Adrenal gland (tissue), 9 donors: ENCODE measurements at regions not wholly inside any gene's neighbourhood (a gene's known extent, or its start where the extent isn't known, plus 50 kb on each side); places are given as distances from the start of the nearest gene placed in this dataset.

Experiments used
- DNase-seq, 7 donors: peaks; one replicate each; pipeline ENCODE4 v3.0.0-alpha.2; 2019 to 2020
- H3K27ac ChIP-seq, 5 donors: fragments of 200-600 bp; sonication (generic) in 4 of 5; 1 replicate in 3 of 5; 2 replicates in 2 of 5; pipeline versions ENCODE4 v1.5.1 to v1.8.0; 2016 to 2020; ENCODE audit warnings: mild to moderate bottlenecking in 1 of 5
- H3K27me3 ChIP-seq: fragments of 200-600 bp; 2 replicates; pipeline ENCODE4 v1.8.0; 2021
- H3K36me3 ChIP-seq, 2 donors: fragments of 200-600 bp; replicated peaks in 1 of 2; 1 replicate in 1 of 2; 2 replicates in 1 of 2; pipeline versions ENCODE4 v1.5.1 to v1.8.0; 2018 to 2022
- H3K4me1 ChIP-seq, 2 donors: fragments of 200-600 bp; replicated peaks in 1 of 2; 1 replicate in 1 of 2; 2 replicates in 1 of 2; pipeline versions ENCODE4 v1.5.1 to v1.8.0; 2018 to 2021
- H3K4me3 ChIP-seq, 4 donors: fragments of 200-600 bp; sonication (generic) in 3 of 4; one replicate each; pipeline ENCODE4 v1.5.1; 2016 to 2018
- H3K9me3 ChIP-seq, 3 donors: fragments of 200-600 bp; sonication (generic) in 1 of 3; replicated peaks in 1 of 3; 1 replicate in 2 of 3; 2 replicates in 1 of 3; pipeline versions ENCODE4 v1.5.1 to v1.8.0; 2016 to 2021
- POLR2A ChIP-seq, 2 donors: fragments of 450-650 bp; IDR thresholded peaks; one replicate each; pipeline ENCODE4 v1.6.1; 2017; ENCODE audit warnings: antibody characterized with exemption in 2 of 2, mild to moderate bottlenecking in 2 of 2, moderate library complexity in 1 of 2
- WGBS, 4 donors: extraction: QIAGEN DNeasy Blood & Tissue Kit in 2 of 4; methylation state at CpG; one replicate each; pipeline versions ENCODE4 v1.1.5 to v1.1.7; 2013 to 2017; 5-methylcytosine and 5-hydroxymethylcytosine counted together
- intact Hi-C, 2 donors: fragments of 100-400 bp; cut with DNase I; formaldehyde crosslinking; loops; one replicate each; pipeline versions ENCODE4 v1.14.1 to v1.15.0; 2022 to 2023
- TF ChIP-seq, protein P1 (sequence below), 6 experiments: fragments of 450-650 bp in 4 of 6; fragments of 200-600 bp in 2 of 6; sonication (generic) in 1 of 6; IDR thresholded peaks; 1 replicate in 5 of 6; 2 replicates in 1 of 6; pipeline versions ENCODE4 v1.5.1 to v1.8.0; 2016 to 2021; ENCODE audit warnings: antibody characterized with exemption in 6 of 6, mild to moderate bottlenecking in 2 of 6, moderate library complexity in 1 of 6
- donor health status: healthy with polysubstance abuse.
- donor health status: Bipolar disorder and iron deficiency.
- donor health status: DM: yes; HTN: yes; CAD: no.
- donor health status: DM: no; HTN: no; CAD: no.
- donor health status: DM: no; HTN: no; CAD: no.

DNA sequence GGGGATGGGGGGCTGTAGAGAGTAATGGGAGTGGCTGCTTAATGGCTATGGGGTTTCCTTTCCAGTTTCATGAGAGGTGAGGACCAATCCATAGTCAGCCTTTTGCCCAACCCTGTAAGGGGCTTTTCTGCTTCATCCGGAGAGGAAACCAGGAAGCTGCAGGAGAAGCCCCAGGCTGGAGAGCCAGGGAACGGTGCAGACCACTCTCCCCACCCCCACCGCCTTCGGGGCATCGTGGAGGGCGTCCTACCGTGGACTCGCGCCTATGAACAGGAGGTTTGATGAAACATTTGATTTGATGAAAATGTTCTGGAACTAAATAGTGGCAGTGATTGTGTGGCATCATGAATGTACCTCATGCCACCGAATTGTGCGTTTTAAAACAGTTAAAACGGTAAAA lies 204.3 kb upstream of the DIO3 start:
- Histone ChIP-seq H3K36me3 (no peaks in the 10 kb centered on the region), H3K27ac (no peak overlapping the region), H3K9me3 (no peaks in the 10 kb centered on the region), H3K4me3 (no peak overlapping the region), H3K27me3 (no peaks in the 10 kb centered on the region), H3K4me1 (no peaks in the 10 kb centered on the region)
- no peak for TF ChIP-seq POLR2A (IDR thresholded peaks at IDR 0.05)
- TF ChIP-seq, protein P1, sequence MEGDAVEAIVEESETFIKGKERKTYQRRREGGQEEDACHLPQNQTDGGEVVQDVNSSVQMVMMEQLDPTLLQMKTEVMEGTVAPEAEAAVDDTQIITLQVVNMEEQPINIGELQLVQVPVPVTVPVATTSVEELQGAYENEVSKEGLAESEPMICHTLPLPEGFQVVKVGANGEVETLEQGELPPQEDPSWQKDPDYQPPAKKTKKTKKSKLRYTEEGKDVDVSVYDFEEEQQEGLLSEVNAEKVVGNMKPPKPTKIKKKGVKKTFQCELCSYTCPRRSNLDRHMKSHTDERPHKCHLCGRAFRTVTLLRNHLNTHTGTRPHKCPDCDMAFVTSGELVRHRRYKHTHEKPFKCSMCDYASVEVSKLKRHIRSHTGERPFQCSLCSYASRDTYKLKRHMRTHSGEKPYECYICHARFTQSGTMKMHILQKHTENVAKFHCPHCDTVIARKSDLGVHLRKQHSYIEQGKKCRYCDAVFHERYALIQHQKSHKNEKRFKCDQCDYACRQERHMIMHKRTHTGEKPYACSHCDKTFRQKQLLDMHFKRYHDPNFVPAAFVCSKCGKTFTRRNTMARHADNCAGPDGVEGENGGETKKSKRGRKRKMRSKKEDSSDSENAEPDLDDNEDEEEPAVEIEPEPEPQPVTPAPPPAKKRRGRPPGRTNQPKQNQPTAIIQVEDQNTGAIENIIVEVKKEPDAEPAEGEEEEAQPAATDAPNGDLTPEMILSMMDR (IDR thresholded peaks at IDR 0.05): no peak
- 83 to 93% (median 88%) methylated on average over 11 to 12 of the region's 12 CpGs for WGBS, 4 donors
- DNase-seq: peak in 1 of 7 donors; percentile 4
- intact Hi-C loops: no loop called here

DNA sequence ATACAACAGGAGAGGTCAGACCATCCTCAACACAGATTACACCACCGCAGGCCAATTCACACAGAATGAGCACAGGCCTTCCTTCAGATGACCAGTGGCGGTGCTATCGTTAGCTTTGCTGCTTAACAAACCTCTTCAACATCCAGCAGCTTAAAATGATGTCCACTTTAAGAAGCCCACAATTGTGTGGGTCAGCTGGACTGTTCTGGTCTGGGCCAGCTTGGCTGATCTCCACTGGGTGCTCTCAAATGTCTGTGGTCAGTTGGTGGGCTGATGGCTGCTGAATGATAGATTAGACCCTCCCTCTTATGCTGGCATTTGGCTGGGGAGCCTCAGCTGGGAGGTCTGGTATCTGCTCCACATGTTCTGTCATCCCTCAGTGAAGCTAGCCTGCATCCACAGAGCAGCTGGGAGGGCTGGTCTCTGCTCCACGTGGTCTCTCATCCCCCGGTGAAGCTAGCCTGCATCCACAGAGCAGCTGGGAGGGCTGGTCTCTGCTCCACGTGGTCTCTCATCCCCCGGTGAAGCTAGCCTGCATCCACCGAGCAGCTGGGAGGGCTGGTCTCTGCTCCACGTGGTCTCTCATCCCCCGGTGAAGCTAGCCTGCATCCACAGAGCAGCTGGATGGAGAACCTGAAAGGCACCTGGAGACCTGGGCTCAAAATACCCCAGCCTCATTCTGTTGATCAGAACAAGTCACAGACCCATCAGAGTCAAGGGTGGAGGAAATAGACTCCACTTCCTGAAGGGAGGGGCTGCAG lies 203.6 kb upstream of the DIO3 start:
- Histone ChIP-seq H3K27ac (no peak overlapping the region), H3K4me3 (no peak overlapping the region), H3K36me3 (no peaks in the 10 kb centered on the region), H3K27me3 (no peaks in the 10 kb centered on the region), H3K4me1 (no peaks in the 10 kb centered on the region), H3K9me3 (no peaks in the 10 kb centered on the region)
- peak in 1 of 7 donors; percentile 3 for DNase-seq
- TF ChIP-seq, protein P1 (IDR thresholded peaks at IDR 0.05): no peak
- no peak for TF ChIP-seq POLR2A (IDR thresholded peaks at IDR 0.05)
- intact Hi-C loops: no loop called here
- 76 to 87% (median 86%) methylated on average over 3 to 10 of the region's 10 CpGs for WGBS, 4 donors

GRCh38 chr14:101358320-101359125 lies 202.8 kb upstream of the DIO3 start:
- DNase-seq: peak in 1 of 7 donors; percentile 6
- no peak overlapping the region for H3K4me3 ChIP-seq
- WGBS, 4 donors: 79 to 89% (median 85%) methylated on average over 12 to 15 of the region's 15 CpGs
- no peaks in the 10 kb centered on the region for H3K4me1 ChIP-seq
- no peaks in the 10 kb centered on the region for H3K9me3 ChIP-seq
- no peaks in the 10 kb centered on the region for H3K36me3 ChIP-seq
- intact Hi-C loops: no loop called here
- H3K27me3 ChIP-seq: no peaks in the 10 kb centered on the region
- peak overlapping the region in 1 of 5 donors; percentile 83 for H3K27ac ChIP-seq
- no peak for TF ChIP-seq POLR2A (IDR thresholded peaks at IDR 0.05)
- TF ChIP-seq, protein P1 (IDR thresholded peaks at IDR 0.05): no peak

DNA sequence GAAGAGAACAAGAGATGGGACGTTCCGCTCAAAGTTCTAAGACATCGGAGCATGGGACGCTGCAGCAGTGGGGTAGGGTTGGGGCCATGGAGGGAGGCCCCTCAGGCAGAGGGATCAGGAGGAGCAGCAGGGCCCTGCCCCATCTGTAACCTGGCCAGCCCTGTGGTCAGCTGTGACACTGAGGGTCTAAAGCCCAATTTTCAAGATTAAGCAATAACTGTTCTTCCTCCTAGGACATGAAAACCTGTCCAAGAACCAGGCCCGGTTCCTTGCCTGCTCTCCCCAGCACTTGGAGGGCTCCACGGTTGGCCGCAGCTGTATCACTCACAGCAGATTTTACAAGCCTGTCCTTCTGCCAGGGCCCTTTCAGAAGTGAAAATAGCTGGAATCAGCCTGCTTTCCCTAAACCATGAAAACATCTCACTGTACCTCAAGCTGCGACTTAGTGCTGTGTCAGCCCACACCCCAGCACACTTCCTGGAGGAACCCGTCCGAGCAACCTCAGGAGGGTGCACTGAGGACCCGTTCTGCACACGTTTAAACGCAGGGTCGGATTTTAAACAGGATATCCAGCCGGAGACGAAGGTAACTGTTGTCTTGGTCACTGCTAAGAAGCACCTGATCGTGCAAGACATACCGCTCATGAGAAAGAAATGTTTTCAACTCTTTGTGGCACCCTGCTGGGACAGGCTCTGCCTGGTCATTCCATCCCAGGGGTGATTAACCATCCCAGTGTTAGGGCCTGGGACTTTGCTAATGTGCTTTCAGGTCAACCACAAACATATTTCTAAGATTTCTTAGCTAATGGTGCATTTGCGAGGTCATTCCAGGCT lies 201.9 kb upstream of the DIO3 start:
- Histone ChIP-seq H3K36me3 (no peaks in the 10 kb centered on the region), H3K27ac (peak overlapping the region in 2 of 5 donors; percentile 9 to 83), H3K27me3 (no peaks in the 10 kb centered on the region), H3K4me1 (no peaks in the 10 kb centered on the region), H3K9me3 (no peaks in the 10 kb centered on the region), H3K4me3 (no peak overlapping the region)
- DNase-seq: peak in 1 of 7 donors; percentile 17
- TF ChIP-seq POLR2A (IDR thresholded peaks at IDR 0.05): no peak
- TF ChIP-seq, protein P1 (IDR thresholded peaks at IDR 0.05): no peak
- 71 to 84% (median 75%) methylated on average over 18 to 19 of the region's 19 CpGs for WGBS, 4 donors
- intact Hi-C loops: no loop called here
